PC-3 (cell line): ENCODE measurements at regions not wholly inside any gene's neighbourhood (a gene's known extent, or its start where the extent isn't known, plus 50 kb on each side); places are given as distances from the start of the nearest gene placed in this dataset.

Experiments
- ATAC-seq: fragments of 200-7000 bp; cut with Tn5 transposase; 2 replicates; pipeline ENCODE4 v1.9.1; 2020; ENCODE audit warnings: mild to moderate bottlenecking, moderate library complexity
- BruUV-seq: library from RNA; stranded (reverse); fragments of 400-500 nt; replicated peaks from 2 replicates; lab custom pipeline; 2021; lab: Mats Ljungman, UMichigan
- CTCF ChIA-PET: fragments of 300-600 bp; sonication (Branson Sonifier 250); formaldehyde crosslinking; loops from one replicate; lab custom pipeline; 2022; ENCODE audit warnings: antibody characterized with exemption; lab: Charles Lee
- POLR2A ChIA-PET: fragments of 300-600 bp; sonication (Branson Sonifier 250); formaldehyde crosslinking; loops from one replicate; lab custom pipeline; 2022; ENCODE audit warnings: antibody characterized with exemption; ENCODE audit not compliant: unreplicated experiment; lab: Charles Lee
- DNase-seq: peaks from one replicate; pipeline ENCODE4 v3.0.0-alpha.2; 2015
- H2AFZ ChIP-seq: fragments of 300-600 bp; sonication (generic); 2 replicates; pipeline ENCODE4 v1.6.0; 2016; ENCODE audit warnings: antibody characterized with exemption, low read length
- H3F3A ChIP-seq: fragments of 300-600 bp; sonication (generic); one replicate; pipeline ENCODE4 v1.6.0; 2017; ENCODE audit warnings: antibody characterized with exemption, low read length, control low read depth, mild to moderate bottlenecking; ENCODE audit not compliant: unreplicated experiment
- H3K27ac ChIP-seq: fragments of 300-600 bp; sonication (generic); 2 replicates; pipeline ENCODE4 v1.5.1; 2016; ENCODE audit warnings: mild to moderate bottlenecking, low read length
- H3K27me3 ChIP-seq: fragments of 300-600 bp; sonication (generic); 2 replicates; pipeline ENCODE4 v1.6.1; 2016; ENCODE audit warnings: low read length, mixed read lengths
- H3K36me3 ChIP-seq: fragments of 300-600 bp; sonication (generic); 2 replicates; pipeline ENCODE4 v1.6.1; 2016; ENCODE audit warnings: low read depth, mixed run types, low read length, mixed read lengths
- H3K4me1 ChIP-seq: fragments of 300-600 bp; sonication (generic); 2 replicates; pipeline ENCODE4 v1.5.1; 2016; ENCODE audit warnings: low read length; ENCODE audit not compliant: insufficient read depth
- H3K4me2 ChIP-seq: fragments of 300-600 bp; sonication (generic); 2 replicates; pipeline ENCODE4 v1.6.0; 2016; ENCODE audit warnings: low read length
- H3K4me3 ChIP-seq: fragments of 300-600 bp; sonication (generic); 2 replicates; pipeline ENCODE4 v1.5.1; 2016; ENCODE audit warnings: mild to moderate bottlenecking, low read length, mixed read lengths
- H3K79me2 ChIP-seq: fragments of 300-600 bp; sonication (generic); 2 replicates; pipeline ENCODE4 v1.6.1; 2017; ENCODE audit warnings: low read length, mixed read lengths
- H3K9ac ChIP-seq: fragments of 300-600 bp; sonication (generic); 2 replicates; pipeline ENCODE4 v1.6.0; 2016; ENCODE audit warnings: mild to moderate bottlenecking, low read length
- H3K9me2 ChIP-seq: fragments of 300-600 bp; sonication (generic); replicated peaks from 2 replicates; pipeline ENCODE4 v1.6.1; 2016; ENCODE audit warnings: mixed run types, low read length, mixed read lengths
- H3K9me3 ChIP-seq: fragments of 300-600 bp; sonication (generic); 2 replicates; pipeline ENCODE4 v1.6.1; 2016; ENCODE audit warnings: low read length, mixed read lengths
- H4K20me1 ChIP-seq: fragments of 300-600 bp; sonication (generic); 2 replicates; pipeline ENCODE4 v1.6.1; 2016; ENCODE audit warnings: low read length, mixed read lengths
- CTCF ChIP-seq: fragments of 300-600 bp; sonication (generic); conservative IDR thresholded peaks from 2 replicates; pipeline ENCODE4 v1.5.1; 2017; ENCODE audit warnings: antibody characterized with exemption, low read depth, mild to moderate bottlenecking, low read length
- EZH2 ChIP-seq: fragments of 300-600 bp; sonication (generic); IDR thresholded peaks from one replicate; pipeline ENCODE4 v1.6.1; 2017; ENCODE audit warnings: antibody characterized with exemption, mild to moderate bottlenecking, low read length; ENCODE audit not compliant: unreplicated experiment
- EZH2phosphoT487 ChIP-seq: fragments of 300-600 bp; sonication (generic); IDR thresholded peaks from 2 replicates; pipeline ENCODE4 v1.6.1; 2018; ENCODE audit warnings: mild to moderate bottlenecking, antibody characterized with exemption, low read length, borderline replicate concordance
- intact Hi-C: fragments of 100-400 bp; cut with micrococcal nuclease; formaldehyde crosslinking; loops from 2 replicates; pipeline ENCODE4 v1.9.0; 2023

DNA sequence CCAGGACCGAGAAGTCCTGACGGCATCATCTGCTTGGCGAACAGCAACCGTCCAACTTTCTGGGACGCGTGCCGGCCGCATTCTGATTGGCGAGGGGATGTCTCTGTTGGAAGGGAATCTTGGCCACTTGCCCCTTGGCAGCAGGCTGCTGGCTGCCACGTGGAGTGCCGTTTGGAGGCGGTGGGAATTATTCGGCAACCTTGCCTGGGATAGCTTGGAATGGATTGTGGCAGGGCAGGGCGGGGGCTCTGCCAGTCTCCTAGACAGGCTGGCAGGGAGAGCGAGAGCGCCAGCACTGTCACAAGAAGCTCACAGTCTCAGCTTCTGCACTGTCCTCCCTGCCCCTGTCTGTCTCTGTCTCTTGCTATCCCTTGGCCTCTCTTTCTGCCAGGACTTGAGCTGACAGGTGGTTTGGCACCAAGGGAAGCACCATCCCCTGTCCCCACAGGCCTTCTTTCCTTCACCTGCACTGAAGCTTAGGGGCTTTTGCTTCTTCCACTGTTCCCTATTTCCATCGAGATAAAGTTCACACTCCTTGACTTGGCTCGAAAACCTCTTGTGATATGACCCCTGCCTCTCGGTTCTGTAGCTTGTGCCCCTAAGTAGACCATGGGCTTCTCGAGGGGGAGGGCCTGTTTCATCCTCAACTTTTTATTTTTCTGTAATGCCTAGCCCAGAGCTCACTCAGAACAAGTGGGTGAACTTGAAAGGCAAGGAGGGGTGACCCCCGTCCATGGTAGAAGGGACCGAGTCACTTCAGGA is 201.9 kb downstream of the PHETA1 start:
- TF ChIP-seq EZH2phosphoT487 (no peak), CTCF (no peak), EZH2 (no peak)
- Histone ChIP-seq H3K9me2 (no peaks in the 10 kb centered on the region), H3K4me3 (no peak overlapping the region), H3K4me1 (no peaks in the 10 kb centered on the region), H3F3A (no peaks in the 10 kb centered on the region), H3K27ac (no peak overlapping the region), H3K79me2 (no peaks in the 10 kb centered on the region), H3K27me3 (peaks cover 68% of the 10 kb centered on the region), H3K4me2 (no peak overlapping the region), H3K9ac (no peak overlapping the region), H2AFZ (no peak overlapping the region), H3K36me3 (no peaks in the 10 kb centered on the region), H3K9me3 (no peaks in the 10 kb centered on the region), H4K20me1 (no peaks in the 10 kb centered on the region)
- ChIA-PET POLR2A (no interaction called here), CTCF (no interaction called here)
- BruUV-seq, result no TSS peak
- intact Hi-C loops, result no loop called here
- no peak for DNase-seq
- no peak for ATAC-seq

GRCh38 chr12:111164833-111165525 is 203.9 kb downstream of the PHETA1 start:
- no peak for ATAC-seq
- CTCF ChIA-PET, result no interaction called here

More at GRCh38 chr12:111164833-111165525, 203.9 kb downstream of the PHETA1 start:
- no peaks in the 10 kb centered on the region for H3F3A ChIP-seq
- TF ChIP-seq EZH2phosphoT487 (no peak), EZH2 (no peak), CTCF (no peak)
- H2AFZ ChIP-seq, result no peak overlapping the region
- H3K4me2 ChIP-seq, result no peak overlapping the region
- H3K27ac ChIP-seq, result no peak overlapping the region
- POLR2A ChIA-PET, result no interaction called here
- no peaks in the 10 kb centered on the region for H4K20me1 ChIP-seq
- H3K4me1 ChIP-seq, result no peaks in the 10 kb centered on the region
- H3K9me3 ChIP-seq, result no peaks in the 10 kb centered on the region
- H3K27me3 ChIP-seq, result peaks cover 56% of the 10 kb centered on the region
- no peaks in the 10 kb centered on the region for H3K9me2 ChIP-seq
- H3K79me2 ChIP-seq, result no peaks in the 10 kb centered on the region
- intact Hi-C loops, result no loop called here
- BruUV-seq, result no TSS peak
- H3K4me3 ChIP-seq, result no peak overlapping the region
- H3K9ac ChIP-seq, result no peak overlapping the region
- no peaks in the 10 kb centered on the region for H3K36me3 ChIP-seq
- DNase-seq, result no peak
